PC-3 (cell line): ENCODE measurements at regions not wholly inside any gene's neighbourhood (a gene's known extent, or its start where the extent isn't known, plus 50 kb on each side); places are given as distances from the start of the nearest gene placed in this dataset.

Experiments
- ATAC-seq: fragments of 200-7000 bp; cut with Tn5 transposase; 2 replicates; pipeline ENCODE4 v1.9.1; 2020; ENCODE audit warnings: mild to moderate bottlenecking, moderate library complexity
- BruUV-seq: library from RNA; stranded (reverse); fragments of 400-500 nt; replicated peaks from 2 replicates; lab custom pipeline; 2021; lab: Mats Ljungman, UMichigan
- CTCF ChIA-PET: fragments of 300-600 bp; sonication (Branson Sonifier 250); formaldehyde crosslinking; loops from one replicate; lab custom pipeline; 2022; ENCODE audit warnings: antibody characterized with exemption; lab: Charles Lee
- POLR2A ChIA-PET: fragments of 300-600 bp; sonication (Branson Sonifier 250); formaldehyde crosslinking; loops from one replicate; lab custom pipeline; 2022; ENCODE audit warnings: antibody characterized with exemption; ENCODE audit not compliant: unreplicated experiment; lab: Charles Lee
- DNase-seq: peaks from one replicate; pipeline ENCODE4 v3.0.0-alpha.2; 2015
- H2AFZ ChIP-seq: fragments of 300-600 bp; sonication (generic); 2 replicates; pipeline ENCODE4 v1.6.0; 2016; ENCODE audit warnings: antibody characterized with exemption, low read length
- H3F3A ChIP-seq: fragments of 300-600 bp; sonication (generic); one replicate; pipeline ENCODE4 v1.6.0; 2017; ENCODE audit warnings: antibody characterized with exemption, low read length, control low read depth, mild to moderate bottlenecking; ENCODE audit not compliant: unreplicated experiment
- H3K27ac ChIP-seq: fragments of 300-600 bp; sonication (generic); 2 replicates; pipeline ENCODE4 v1.5.1; 2016; ENCODE audit warnings: mild to moderate bottlenecking, low read length
- H3K27me3 ChIP-seq: fragments of 300-600 bp; sonication (generic); 2 replicates; pipeline ENCODE4 v1.6.1; 2016; ENCODE audit warnings: low read length, mixed read lengths
- H3K36me3 ChIP-seq: fragments of 300-600 bp; sonication (generic); 2 replicates; pipeline ENCODE4 v1.6.1; 2016; ENCODE audit warnings: low read depth, mixed run types, low read length, mixed read lengths
- H3K4me1 ChIP-seq: fragments of 300-600 bp; sonication (generic); 2 replicates; pipeline ENCODE4 v1.5.1; 2016; ENCODE audit warnings: low read length; ENCODE audit not compliant: insufficient read depth
- H3K4me2 ChIP-seq: fragments of 300-600 bp; sonication (generic); 2 replicates; pipeline ENCODE4 v1.6.0; 2016; ENCODE audit warnings: low read length
- H3K4me3 ChIP-seq: fragments of 300-600 bp; sonication (generic); 2 replicates; pipeline ENCODE4 v1.5.1; 2016; ENCODE audit warnings: mild to moderate bottlenecking, low read length, mixed read lengths
- H3K79me2 ChIP-seq: fragments of 300-600 bp; sonication (generic); 2 replicates; pipeline ENCODE4 v1.6.1; 2017; ENCODE audit warnings: low read length, mixed read lengths
- H3K9ac ChIP-seq: fragments of 300-600 bp; sonication (generic); 2 replicates; pipeline ENCODE4 v1.6.0; 2016; ENCODE audit warnings: mild to moderate bottlenecking, low read length
- H3K9me2 ChIP-seq: fragments of 300-600 bp; sonication (generic); replicated peaks from 2 replicates; pipeline ENCODE4 v1.6.1; 2016; ENCODE audit warnings: mixed run types, low read length, mixed read lengths
- H3K9me3 ChIP-seq: fragments of 300-600 bp; sonication (generic); 2 replicates; pipeline ENCODE4 v1.6.1; 2016; ENCODE audit warnings: low read length, mixed read lengths
- H4K20me1 ChIP-seq: fragments of 300-600 bp; sonication (generic); 2 replicates; pipeline ENCODE4 v1.6.1; 2016; ENCODE audit warnings: low read length, mixed read lengths
- CTCF ChIP-seq: fragments of 300-600 bp; sonication (generic); conservative IDR thresholded peaks from 2 replicates; pipeline ENCODE4 v1.5.1; 2017; ENCODE audit warnings: antibody characterized with exemption, low read depth, mild to moderate bottlenecking, low read length
- EZH2 ChIP-seq: fragments of 300-600 bp; sonication (generic); IDR thresholded peaks from one replicate; pipeline ENCODE4 v1.6.1; 2017; ENCODE audit warnings: antibody characterized with exemption, mild to moderate bottlenecking, low read length; ENCODE audit not compliant: unreplicated experiment
- EZH2phosphoT487 ChIP-seq: fragments of 300-600 bp; sonication (generic); IDR thresholded peaks from 2 replicates; pipeline ENCODE4 v1.6.1; 2018; ENCODE audit warnings: mild to moderate bottlenecking, antibody characterized with exemption, low read length, borderline replicate concordance
- intact Hi-C: fragments of 100-400 bp; cut with micrococcal nuclease; formaldehyde crosslinking; loops from 2 replicates; pipeline ENCODE4 v1.9.0; 2023

GRCh38 chr2:67057901-67058703 lies 339.0 kb upstream of the ETAA1 start:
- H3K4me3 ChIP-seq = no peak overlapping the region
- TF ChIP-seq CTCF (no peak), EZH2phosphoT487 (no peak), EZH2 (no peak)
- H3K79me2 ChIP-seq = no peaks in the 10 kb centered on the region
- H4K20me1 ChIP-seq = no peaks in the 10 kb centered on the region
- no TSS peak for BruUV-seq
- no peak overlapping the region for H3K4me2 ChIP-seq
- no peak overlapping the region for H3K27ac ChIP-seq
- no peak overlapping the region for H2AFZ ChIP-seq
- no peak overlapping the region for H3K9ac ChIP-seq
- intact Hi-C loops = no loop called here
- ChIA-PET CTCF (no interaction called here), POLR2A (no interaction called here)
- peaks cover 32% of the 10 kb centered on the region for H3K27me3 ChIP-seq
- no peak for DNase-seq
- no peak for ATAC-seq
- no peaks in the 10 kb centered on the region for H3K4me1 ChIP-seq
- no peaks in the 10 kb centered on the region for H3K36me3 ChIP-seq
- H3K9me3 ChIP-seq = no peaks in the 10 kb centered on the region
- H3F3A ChIP-seq = no peaks in the 10 kb centered on the region
- no peaks in the 10 kb centered on the region for H3K9me2 ChIP-seq

DNA sequence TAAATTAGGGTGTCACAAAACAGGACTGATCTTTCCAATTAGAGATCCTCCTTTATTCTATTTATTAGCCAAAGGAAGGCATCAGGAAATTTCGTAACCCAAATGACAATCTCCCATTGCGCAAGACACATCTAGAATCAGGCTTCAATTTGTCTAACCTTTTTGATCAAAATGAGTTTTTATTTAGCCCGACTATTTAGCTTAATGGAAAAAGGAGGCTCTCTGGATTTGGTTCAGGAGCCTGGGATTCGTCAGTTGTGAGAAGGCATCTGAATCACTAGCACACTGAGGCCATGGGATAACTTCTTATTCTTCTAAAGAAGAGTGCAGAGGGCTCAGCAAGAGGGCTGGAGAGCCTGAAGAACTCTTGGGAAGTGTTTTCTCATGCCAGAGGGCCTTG lies 332.1 kb upstream of the ETAA1 start:
- no peaks in the 10 kb centered on the region for H3F3A ChIP-seq
- no TSS peak for BruUV-seq

More for the DNA sequence above, 332.1 kb upstream of the ETAA1 start:
- H3K9me3 ChIP-seq = no peaks in the 10 kb centered on the region
- DNase-seq (no peak), ATAC-seq (no peak)
- H3K79me2 ChIP-seq = no peaks in the 10 kb centered on the region
- intact Hi-C loops = no loop called here
- no peak for TF ChIP-seq CTCF
- TF ChIP-seq EZH2 = no peak
- TF ChIP-seq EZH2phosphoT487 = no peak
- ChIA-PET CTCF (no interaction called here), POLR2A (no interaction called here)
- no peaks in the 10 kb centered on the region for H3K9me2 ChIP-seq
- H2AFZ ChIP-seq = no peak overlapping the region
- H3K4me2 ChIP-seq = no peak overlapping the region
- H3K27ac ChIP-seq = no peak overlapping the region
- no peaks in the 10 kb centered on the region for H4K20me1 ChIP-seq
- no peaks in the 10 kb centered on the region for H3K4me1 ChIP-seq
- no peak overlapping the region for H3K9ac ChIP-seq
- no peak overlapping the region for H3K4me3 ChIP-seq
- H3K36me3 ChIP-seq = no peaks in the 10 kb centered on the region
- H3K27me3 ChIP-seq = peaks cover 52% of the 10 kb centered on the region
